Retinal pigment epithelial cell (primary cell): ENCODE measurements at regions not wholly inside any gene's neighbourhood (a gene's known extent, or its start where the extent isn't known, plus 50 kb on each side); places are given as distances from the start of the nearest gene placed in this dataset.
A peak's percentile ranks its signal among the peaks of the same experiment; 100 is the strongest.

ENCODE experiments used
- DNase-seq: peaks from one replicate; pipeline ENCODE4 v3.0.0-alpha.2; 2010; ENCODE audit warnings: low read depth
- H3K4me3 ChIP-seq: 2 replicates; pipeline ENCODE4 v1.5.1; 2011; ENCODE audit warnings: mild to moderate bottlenecking, low read length, control low read depth, moderate library complexity
- TF ChIP-seq, protein P1 (sequence below): conservative IDR thresholded peaks from 2 replicates; pipeline ENCODE4 v1.5.1; 2011; ENCODE audit warnings: low read depth, low read length, control low read depth, inconsistent platforms

DNA sequence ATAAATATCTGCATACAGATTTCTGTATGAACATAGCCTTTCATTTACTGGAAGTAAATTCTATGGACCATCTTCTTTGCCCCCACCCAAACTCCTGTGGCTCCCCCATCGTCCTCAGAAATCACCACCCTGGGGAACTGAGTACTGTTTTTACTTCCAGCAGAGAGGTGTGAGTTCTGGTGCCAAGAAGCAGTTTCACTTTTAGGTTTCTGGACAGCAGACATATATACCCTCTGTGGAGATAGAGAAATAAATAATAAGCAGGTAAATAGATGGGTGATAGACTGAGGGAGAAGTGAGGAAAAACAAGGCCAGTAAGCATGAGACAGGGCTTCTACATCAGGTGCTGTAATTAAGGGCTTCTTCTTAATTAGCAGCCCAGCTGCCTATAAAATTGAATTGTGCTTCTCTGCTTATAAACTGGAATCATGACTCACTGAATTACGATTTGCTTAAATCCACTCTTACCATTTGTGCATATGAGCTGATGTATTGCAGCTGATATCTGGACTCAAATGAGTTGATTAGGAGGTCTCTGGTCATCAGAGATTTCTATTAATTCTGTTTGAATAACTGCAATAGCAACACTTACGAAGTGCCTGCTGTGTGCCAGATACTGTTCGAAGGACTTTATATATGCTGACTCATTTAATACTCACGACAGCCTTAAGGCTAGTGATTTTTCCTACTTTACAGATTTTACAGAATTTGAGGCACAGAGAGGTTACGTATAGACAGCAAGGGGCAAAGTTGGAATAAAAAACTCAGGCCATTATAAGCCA, 60.8 kb upstream of the DHX15 start:
- no peak overlapping the region for H3K4me3 ChIP-seq
- TF ChIP-seq, protein P1, sequence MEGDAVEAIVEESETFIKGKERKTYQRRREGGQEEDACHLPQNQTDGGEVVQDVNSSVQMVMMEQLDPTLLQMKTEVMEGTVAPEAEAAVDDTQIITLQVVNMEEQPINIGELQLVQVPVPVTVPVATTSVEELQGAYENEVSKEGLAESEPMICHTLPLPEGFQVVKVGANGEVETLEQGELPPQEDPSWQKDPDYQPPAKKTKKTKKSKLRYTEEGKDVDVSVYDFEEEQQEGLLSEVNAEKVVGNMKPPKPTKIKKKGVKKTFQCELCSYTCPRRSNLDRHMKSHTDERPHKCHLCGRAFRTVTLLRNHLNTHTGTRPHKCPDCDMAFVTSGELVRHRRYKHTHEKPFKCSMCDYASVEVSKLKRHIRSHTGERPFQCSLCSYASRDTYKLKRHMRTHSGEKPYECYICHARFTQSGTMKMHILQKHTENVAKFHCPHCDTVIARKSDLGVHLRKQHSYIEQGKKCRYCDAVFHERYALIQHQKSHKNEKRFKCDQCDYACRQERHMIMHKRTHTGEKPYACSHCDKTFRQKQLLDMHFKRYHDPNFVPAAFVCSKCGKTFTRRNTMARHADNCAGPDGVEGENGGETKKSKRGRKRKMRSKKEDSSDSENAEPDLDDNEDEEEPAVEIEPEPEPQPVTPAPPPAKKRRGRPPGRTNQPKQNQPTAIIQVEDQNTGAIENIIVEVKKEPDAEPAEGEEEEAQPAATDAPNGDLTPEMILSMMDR = no peak
- peak; percentile 64 for DNase-seq

DNA sequence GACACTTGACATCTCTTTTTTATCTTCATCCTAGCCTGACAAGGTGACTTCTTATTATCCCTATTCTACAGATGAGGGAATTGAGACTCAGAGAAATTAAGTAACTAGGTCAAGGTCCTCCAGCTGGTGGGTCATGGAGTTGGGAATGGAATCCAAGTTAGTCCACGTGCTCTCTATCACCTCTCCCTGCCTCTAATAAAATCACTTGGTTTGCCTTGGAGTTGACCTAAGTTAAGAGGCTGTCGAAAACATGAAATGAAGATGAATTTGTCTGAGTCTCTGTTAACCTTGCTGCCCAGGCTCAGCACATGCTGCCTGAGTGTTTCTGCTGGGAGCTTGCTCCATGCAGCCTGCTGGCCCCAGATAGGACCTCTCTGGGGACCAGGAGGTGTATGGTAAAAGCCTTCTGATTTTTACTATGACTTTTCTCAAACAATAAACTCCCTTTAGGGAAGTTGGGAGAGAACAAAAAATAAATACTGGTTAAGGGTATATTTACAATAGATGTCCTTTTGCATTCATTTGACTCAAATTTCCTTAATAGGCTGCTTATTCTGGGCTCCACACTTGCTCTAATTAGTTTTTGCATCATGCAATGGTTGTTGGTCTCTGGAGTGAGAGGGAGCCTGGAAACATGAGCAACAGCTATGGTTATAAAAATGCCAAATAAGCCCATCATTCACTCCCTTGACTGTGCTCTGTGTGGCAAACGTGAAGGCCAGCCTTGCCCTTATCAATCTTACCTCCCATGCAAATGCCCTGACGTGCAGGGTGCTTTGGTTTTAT, 61.6 kb upstream of the DHX15 start:
- TF ChIP-seq, protein P1 = no peak
- DNase-seq = no peak
- no peak overlapping the region for H3K4me3 ChIP-seq

DNA sequence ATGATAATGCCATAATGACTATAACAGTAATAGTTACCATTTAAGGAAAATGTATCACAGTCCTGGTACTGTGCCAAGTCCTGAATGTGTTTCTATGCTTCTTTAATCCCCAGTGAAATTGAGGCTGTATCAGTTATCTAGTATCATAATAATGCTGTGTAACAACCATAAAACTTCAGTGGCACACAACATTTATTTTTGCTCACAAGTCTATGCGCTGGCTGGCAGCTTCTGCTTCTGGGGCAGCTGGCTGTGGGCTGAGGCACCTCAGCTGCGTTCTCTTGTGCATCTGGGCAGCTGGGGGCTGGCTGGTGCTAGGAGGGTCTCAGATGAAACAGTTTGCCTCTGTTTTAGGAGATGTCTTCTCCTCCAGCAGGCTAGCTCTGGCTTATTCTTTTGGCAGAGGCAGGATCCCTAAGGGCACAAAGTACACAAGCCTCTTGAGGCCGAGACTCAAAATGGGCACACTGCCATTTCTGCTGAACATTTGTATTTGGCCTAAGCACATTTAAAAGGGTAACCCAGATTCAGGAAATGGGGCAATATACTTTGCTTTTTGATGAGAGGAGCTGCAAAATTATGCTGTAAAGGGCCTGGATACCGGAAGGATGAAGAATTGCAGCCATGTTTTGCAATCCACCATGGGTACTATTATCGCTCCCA, 62.6 kb upstream of the DHX15 start:
- DNase-seq = no peak
- H3K4me3 ChIP-seq = no peak overlapping the region
- TF ChIP-seq, protein P1 = no peak

DNA sequence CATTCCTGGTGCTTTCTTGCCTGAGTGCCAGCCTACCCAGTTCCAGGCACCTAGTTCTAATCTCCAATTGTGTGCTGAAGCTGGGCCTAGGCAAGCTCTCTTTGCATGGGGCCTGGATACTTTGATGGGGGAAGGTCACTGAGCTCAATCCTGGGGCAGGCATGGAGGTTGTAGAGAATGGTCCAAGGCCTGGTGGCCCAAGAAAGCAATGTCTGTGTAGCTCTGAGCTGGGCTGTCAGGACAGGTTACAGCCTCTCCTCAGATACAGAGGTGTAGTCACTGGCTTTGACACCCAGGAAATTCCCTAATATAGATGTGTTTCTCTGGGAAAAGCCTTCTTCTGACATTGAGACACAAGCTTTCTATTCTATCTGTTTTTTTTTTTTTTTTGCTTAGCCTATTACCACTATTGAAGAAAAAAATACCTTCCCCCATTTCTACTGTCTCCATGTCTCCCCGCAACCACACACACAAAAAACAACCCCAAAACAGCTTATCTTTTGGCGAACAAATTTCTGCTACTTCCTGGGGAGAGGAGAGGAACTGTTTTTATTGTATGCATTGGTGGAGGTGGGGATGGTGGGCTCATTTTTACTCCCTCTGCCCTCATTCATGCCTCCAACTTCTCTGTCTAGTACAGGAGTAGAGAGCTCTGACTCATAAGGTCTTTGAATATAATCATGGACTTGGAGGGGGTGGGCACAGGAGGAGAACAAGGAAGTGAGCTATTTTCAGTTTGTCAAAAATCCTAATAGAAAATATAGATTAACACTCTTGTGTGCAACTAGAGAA, 66.7 kb upstream of the DHX15 start:
- H3K4me3 ChIP-seq = no peak overlapping the region
- TF ChIP-seq, protein P1 = no peak
- DNase-seq = no peak

DNA sequence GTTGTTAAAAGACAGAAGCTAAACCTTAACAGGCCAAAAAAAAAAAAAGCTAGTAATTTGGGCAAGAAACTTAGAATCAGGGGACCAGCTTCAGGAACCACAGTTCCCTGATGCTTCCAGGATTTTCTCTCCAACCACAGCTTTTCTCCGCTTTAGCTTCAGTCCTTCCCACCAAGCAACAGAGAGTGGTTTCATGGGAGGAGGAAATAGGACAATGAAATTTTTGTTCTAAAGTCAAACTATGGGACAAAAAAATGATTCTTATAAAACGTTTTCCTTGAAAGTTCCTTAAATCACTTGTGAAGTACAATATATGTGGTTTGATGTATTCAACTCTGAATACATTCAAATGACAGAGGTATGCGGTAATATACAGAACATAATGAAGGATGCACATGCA, 71.0 kb upstream of the DHX15 start:
- TF ChIP-seq, protein P1 = no peak
- DNase-seq = no peak
- no peak overlapping the region for H3K4me3 ChIP-seq

DNA sequence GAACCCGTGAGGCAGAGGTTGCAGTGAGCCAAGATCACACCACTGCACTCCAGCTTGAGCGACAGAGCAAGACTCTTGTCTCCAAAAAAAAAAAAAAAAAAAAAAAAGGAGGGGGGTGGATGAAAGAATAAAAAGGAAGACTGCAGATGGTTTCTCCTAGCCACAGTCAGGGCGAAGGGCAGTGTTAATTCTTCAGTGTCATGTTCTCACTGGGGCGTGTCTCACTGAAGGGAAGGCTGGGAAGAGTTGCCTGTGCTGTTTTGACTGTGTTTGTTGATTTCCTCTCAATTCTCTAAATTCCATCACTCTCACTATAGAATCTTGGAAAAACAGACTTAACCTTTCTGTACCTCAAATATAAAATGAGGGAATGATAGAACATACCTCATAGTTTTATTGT, 71.6 kb upstream of the DHX15 start:
- TF ChIP-seq, protein P1 = no peak
- DNase-seq = no peak
- H3K4me3 ChIP-seq = no peak overlapping the region
